Brain microvascular endothelial cell (primary cell): ENCODE measurements at regions not wholly inside any gene's neighbourhood (a gene's known extent, or its start where the extent isn't known, plus 50 kb on each side); places are given as distances from the start of the nearest gene placed in this dataset.

Experiments used
- DNase-seq: peaks from one replicate; pipeline ENCODE4 v3.0.0-alpha.2; 2020
- H3K27ac ChIP-seq: fragments of 250-450 bp; sonication (Bioruptor Pico); 2 replicates; pipeline ENCODE4 v1.5.1; 2020; ENCODE audit warnings: mild to moderate bottlenecking, moderate library complexity
- H3K27me3 ChIP-seq: fragments of 250-450 bp; sonication (Bioruptor Pico); replicated peaks from 2 replicates; pipeline ENCODE4 v1.5.1; 2020; ENCODE audit warnings: mild to moderate bottlenecking
- H3K36me3 ChIP-seq: fragments of 250-450 bp; sonication (Bioruptor Pico); replicated peaks from 2 replicates; pipeline ENCODE4 v1.5.1; 2020; ENCODE audit warnings: mild to moderate bottlenecking
- H3K4me3 ChIP-seq: 2 replicates; pipeline ENCODE4 v1.5.1; 2011; ENCODE audit warnings: low read depth, mild to moderate bottlenecking, control low read depth, low read length, moderate library complexity
- CTCF ChIP-seq: IDR thresholded peaks from 2 replicates; pipeline ENCODE4 v1.5.1; 2011; ENCODE audit warnings: low read depth, mild to moderate bottlenecking, moderate library complexity, low read length, control low read depth, inconsistent platforms; ENCODE audit errors: missing control alignments
- in situ Hi-C: cut with HindIII; loops from 2 replicates; pipeline ENCODE4 v1.10.0; 2017; ENCODE audit warnings: low sequenced_read_pairs, low pct_ligation_motif_present

GRCh38 chr1:116253566-116254382, 119.3 kb upstream of the ATP1A1 start:
- in situ Hi-C loops: no loop called here
- no peak overlapping the region for H3K27ac ChIP-seq

GRCh38 chr1:116254776-116255175, 118.3 kb upstream of the ATP1A1 start:
- no peak for TF ChIP-seq CTCF
- Histone ChIP-seq H3K27ac (no peak overlapping the region), H3K4me3 (no peak overlapping the region), H3K27me3 (no peaks in the 10 kb centered on the region), H3K36me3 (no peaks in the 10 kb centered on the region)
- in situ Hi-C loops: no loop called here
- DNase-seq: no peak

More at GRCh38 chr1:116253566-116254382, 119.3 kb upstream of the ATP1A1 start:
- no peak for TF ChIP-seq CTCF
- Histone ChIP-seq H3K4me3 (no peak overlapping the region), H3K27me3 (no peaks in the 10 kb centered on the region), H3K36me3 (no peaks in the 10 kb centered on the region)
- DNase-seq: no peak

GRCh38 chr1:116255486-116256285, 117.4 kb upstream of the ATP1A1 start:
- no peaks in the 10 kb centered on the region for H3K27me3 ChIP-seq
- no peak overlapping the region for H3K4me3 ChIP-seq
- no peak for TF ChIP-seq CTCF
- no peak overlapping the region for H3K27ac ChIP-seq
- DNase-seq: no peak
- H3K36me3 ChIP-seq: no peaks in the 10 kb centered on the region
- in situ Hi-C loops: no loop called here

- TF ChIP-seq CTCF: no peak
- Histone ChIP-seq H3K27me3 (no peaks in the 10 kb centered on the region), H3K4me3 (no peak overlapping the region), H3K27ac (no peak overlapping the region), H3K36me3 (no peaks in the 10 kb centered on the region)
- in situ Hi-C loops: no loop called here
- DNase-seq: peak; percentile 8
Observed at GRCh38 chr1:116256286-116256649, 116.8 kb upstream of the ATP1A1 start.

- no peak for TF ChIP-seq CTCF
- H3K36me3 ChIP-seq: no peaks in the 10 kb centered on the region
- no peak overlapping the region for H3K27ac ChIP-seq
- no peak overlapping the region for H3K4me3 ChIP-seq
- in situ Hi-C loops: no loop called here
- no peaks in the 10 kb centered on the region for H3K27me3 ChIP-seq
- no peak for DNase-seq
Observed at GRCh38 chr1:116256875-116257274, 116.2 kb upstream of the ATP1A1 start.
